ENCODE measurements at regions not wholly inside any gene's neighbourhood (a gene's known extent, or its start where the extent isn't known, plus 50 kb on each side); places are given as distances from the start of the nearest gene placed in this dataset.

GRCh38 chr16:65476448-65476955 lies 354.6 kb upstream of the CDH11 start:
- TF ChIP-seq CTCF (IDR thresholded peaks at IDR 0.05) (no peak), POLR2A (IDR thresholded peaks at IDR 0.05) (no peak)
